Keratinocyte (primary cell): ENCODE measurements at regions not wholly inside any gene's neighbourhood (a gene's known extent, or its start where the extent isn't known, plus 50 kb on each side); places are given as distances from the start of the nearest gene placed in this dataset.
"Not testable (repeated sequence)": the region's sequence is repeated elsewhere in the genome, so short reads cannot be mapped to it uniquely, and the experiment has no call there.

Source experiments
- CTCF ChIP-seq, 3 experiments: IDR thresholded peaks in 1 of 3; conservative IDR thresholded peaks in 1 of 3; optimal IDR thresholded peaks in 1 of 3; 2 replicates in 2 of 3; 3 replicates in 1 of 3; pipeline versions ENCODE3 to v1.5.1; 2011; ENCODE audit warnings: low read length in 3 of 3, mild to moderate bottlenecking in 3 of 3, moderate library complexity in 2 of 3, control low read depth in 1 of 3, inconsistent platforms in 1 of 3; ENCODE audit not compliant: insufficient read depth in 2 of 3; ENCODE audit errors: extremely low read depth in 1 of 3
- EZH2 ChIP-seq: IDR thresholded peaks from one replicate; pipeline ENCODE4 v1.6.1; 2012; ENCODE audit warnings: inconsistent platforms, mild to moderate bottlenecking, low read length, moderate library complexity

- TF ChIP-seq CTCF (optimal IDR thresholded peaks at IDR 0.05 in 1 of 3, IDR thresholded peaks at IDR 0.05 in 1 of 3, conservative IDR thresholded peaks at IDR 0.05 in 1 of 3; ENCODE audit: extremely low read depth in 1 of 3, insufficient read depth in 2 of 3, low read length in 3 of 3); EZH2: not testable (repeated sequence)
Measured at GRCh38 chr5:108558840-108559239, 176.9 kb upstream of the FBXL17 start.
